ENCODE measurements at regions not wholly inside any gene's neighbourhood (a gene's known extent, or its start where the extent isn't known, plus 50 kb on each side); places are given as distances from the start of the nearest gene placed in this dataset.

DNA sequence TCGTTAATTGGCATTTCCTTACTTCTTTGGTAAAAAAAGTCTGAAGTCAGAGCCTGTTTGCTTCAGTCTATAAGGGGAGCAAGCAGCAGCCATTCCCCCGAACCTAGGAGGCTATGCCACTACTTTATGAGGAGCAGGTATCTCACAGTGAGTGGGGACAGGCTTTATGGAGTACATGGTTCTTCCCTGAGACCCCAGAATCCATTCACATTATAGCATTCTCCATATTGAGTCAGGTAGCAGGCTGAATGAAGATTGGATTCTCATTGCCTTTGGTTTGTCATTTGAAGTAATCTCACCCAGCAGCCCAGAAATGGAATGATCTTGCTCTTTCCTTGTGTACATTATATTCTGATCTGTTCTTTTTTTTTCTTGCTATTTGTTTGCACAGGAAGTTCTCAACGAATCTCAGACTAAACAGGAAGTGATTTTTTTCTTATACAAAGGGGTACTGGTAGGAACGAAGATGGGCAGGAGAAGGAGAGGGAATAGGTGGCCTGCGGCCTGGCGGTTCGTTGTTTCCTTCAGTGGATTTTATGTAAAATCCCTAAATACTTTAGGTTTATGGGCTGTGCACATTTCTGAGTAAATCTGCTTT, 74.4 kb downstream of the ARHGAP35 start:
- no peak for TF ChIP-seq CTCF (IDR thresholded peaks at IDR 0.05; ENCODE audit: low read length)
- TF ChIP-seq EZH2 (IDR thresholded peaks at IDR 0.05; ENCODE audit: borderline replicate concordance, low read length), result no peak
